Activated CD4-positive, alpha-beta T cell treated with anti-CD3 and anti-CD28 coated beads for 36 hours (primary cell): ENCODE measurements at regions not wholly inside any gene's neighbourhood (a gene's known extent, or its start where the extent isn't known, plus 50 kb on each side); places are given as distances from the start of the nearest gene placed in this dataset.

Source experiments
- ATAC-seq: fragments of 200-7000 bp; cut with Tn5 transposase; one replicate; pipeline ENCODE4 v1.10.0; 2021; ENCODE audit warnings: mild to moderate bottlenecking, moderate library complexity
- CTCF ChIA-PET: fragments of 350-600 bp; sonication (Branson Sonifier 250); formaldehyde crosslinking; loops from one replicate; lab custom pipeline; 2021; ENCODE audit warnings: antibody characterized with exemption; lab: Charles Lee
- POLR2A ChIA-PET: fragments of 350-600 bp; sonication (Branson Sonifier 250); formaldehyde crosslinking; loops from one replicate; lab custom pipeline; 2021; ENCODE audit warnings: antibody characterized with exemption, inconsistent platforms; lab: Charles Lee
- DNase-seq: peaks from one replicate; pipeline ENCODE4 v3.0.0-alpha.2; 2020
- H3K27ac Mint-ChIP-seq: one replicate; pipeline ENCODE4 v1.8.0; 2021; ENCODE audit warnings: mixed read lengths
- H3K27me3 Mint-ChIP-seq: one replicate; pipeline ENCODE4 v1.8.0; 2021; ENCODE audit warnings: mixed read lengths
- H3K36me3 Mint-ChIP-seq: one replicate; pipeline ENCODE4 v1.8.0; 2021; ENCODE audit warnings: low read depth, mixed read lengths
- H3K4me1 Mint-ChIP-seq: one replicate; pipeline ENCODE4 v1.8.0; 2021; ENCODE audit warnings: mixed read lengths
- H3K4me3 Mint-ChIP-seq: one replicate; pipeline ENCODE4 v1.8.0; 2021; ENCODE audit warnings: mild to moderate bottlenecking, moderate library complexity, mixed read lengths
- H3K9me3 Mint-ChIP-seq: one replicate; pipeline ENCODE4 v1.8.0; 2021; ENCODE audit warnings: low read depth, mixed read lengths
- intact Hi-C, 2 experiments: fragments of 100-400 bp; cut with DNase I in 1 of 2; cut with micrococcal nuclease in 1 of 2; formaldehyde crosslinking; loops; one replicate each; pipeline versions ENCODE4 v1.14.2 to v1.15.1; 2022 to 2024; cut with DNase I, micrococcal nuclease

- ChIA-PET POLR2A (no interaction called here), CTCF (no interaction called here)
- Mint-ChIP-seq H3K27ac (no peak overlapping the region), H3K4me1 (no peaks in the 10 kb centered on the region), H3K27me3 (peaks cover 6% of the 10 kb centered on the region), H3K9me3 (peaks cover 3% of the 10 kb centered on the region), H3K36me3 (no peaks in the 10 kb centered on the region), H3K4me3 (no peak overlapping the region)
- ATAC-seq, result no peak
- DNase-seq, result no peak
- intact Hi-C loops, result no loop called here
These were observed 321.3 kb downstream of the DHX35 start for GRCh38 chr20:39283464-39283863.

- no peak overlapping the region for H3K4me3 Mint-ChIP-seq
- no peak overlapping the region for H3K27ac Mint-ChIP-seq
- intact Hi-C loops, result no loop called here
- peaks cover 3% of the 10 kb centered on the region for H3K27me3 Mint-ChIP-seq
- POLR2A ChIA-PET, result no interaction called here
- CTCF ChIA-PET, result no interaction called here
- ATAC-seq (no peak), DNase-seq (no peak)
- no peaks in the 10 kb centered on the region for H3K4me1 Mint-ChIP-seq
- no peaks in the 10 kb centered on the region for H3K9me3 Mint-ChIP-seq
- H3K36me3 Mint-ChIP-seq, result no peaks in the 10 kb centered on the region
These were observed 320.5 kb downstream of the DHX35 start for GRCh38 chr20:39282619-39283092.

GRCh38 chr20:39280875-39281274 lies 318.7 kb downstream of the DHX35 start:
- Mint-ChIP-seq H3K4me3 (no peak overlapping the region), H3K9me3 (no peaks in the 10 kb centered on the region), H3K27me3 (peaks cover 3% of the 10 kb centered on the region), H3K36me3 (no peaks in the 10 kb centered on the region), H3K4me1 (no peaks in the 10 kb centered on the region), H3K27ac (no peak overlapping the region)
- ATAC-seq (no peak), DNase-seq (no peak)
- ChIA-PET CTCF (interaction anchor here (1.1 to 1.2 kb wide), 2 partner anchors 9 to 11 kb away, joined by 3 to 4 read pairs; no protein-coding TSS in a partner anchor), POLR2A (no interaction called here)
- intact Hi-C loops, result no loop called here

- Mint-ChIP-seq H3K4me3 (no peak overlapping the region), H3K36me3 (no peaks in the 10 kb centered on the region), H3K27ac (no peak overlapping the region), H3K27me3 (peaks cover 2% of the 10 kb centered on the region), H3K9me3 (no peaks in the 10 kb centered on the region), H3K4me1 (no peaks in the 10 kb centered on the region)
- DNase-seq (no peak), ATAC-seq (no peak)
- ChIA-PET CTCF (interaction anchor here (2.3 kb wide), 1 partner anchor 12 kb away, joined by 13 read pairs; no protein-coding TSS in a partner anchor), POLR2A (no interaction called here)
- intact Hi-C loops, result no loop called here
These were observed 316.2 kb downstream of the DHX35 start for GRCh38 chr20:39278230-39278788.

GRCh38 chr20:39277185-39277584 lies 315.0 kb downstream of the DHX35 start:
- H3K4me1 Mint-ChIP-seq, result no peaks in the 10 kb centered on the region
- POLR2A ChIA-PET, result interaction anchor here (0.6 kb wide), 1 partner anchor 14 kb away, joined by 3 read pairs; no protein-coding TSS in a partner anchor
- H3K36me3 Mint-ChIP-seq, result no peaks in the 10 kb centered on the region
- no peaks in the 10 kb centered on the region for H3K27me3 Mint-ChIP-seq
- H3K27ac Mint-ChIP-seq, result no peak overlapping the region
- H3K4me3 Mint-ChIP-seq, result no peak overlapping the region
- CTCF ChIA-PET, result interaction anchor here (2.3 kb wide), 1 partner anchor 11 kb away, joined by 13 read pairs; no protein-coding TSS in a partner anchor
- H3K9me3 Mint-ChIP-seq, result no peaks in the 10 kb centered on the region
- intact Hi-C loops, result no loop called here
- DNase-seq (no peak), ATAC-seq (no peak)

GRCh38 chr20:39270837-39271604 lies 308.9 kb downstream of the DHX35 start:
- Mint-ChIP-seq H3K9me3 (no peaks in the 10 kb centered on the region), H3K4me3 (no peak overlapping the region), H3K4me1 (no peaks in the 10 kb centered on the region), H3K36me3 (no peaks in the 10 kb centered on the region), H3K27me3 (no peaks in the 10 kb centered on the region), H3K27ac (no peak overlapping the region)
- ATAC-seq, result no peak
- POLR2A ChIA-PET, result no interaction called here
- intact Hi-C loops, result no loop called here
- CTCF ChIA-PET, result interaction anchor here (0.7 kb wide), 1 partner anchor 10 kb away, joined by 3 read pairs; no protein-coding TSS in a partner anchor
- DNase-seq, result no peak

DNA sequence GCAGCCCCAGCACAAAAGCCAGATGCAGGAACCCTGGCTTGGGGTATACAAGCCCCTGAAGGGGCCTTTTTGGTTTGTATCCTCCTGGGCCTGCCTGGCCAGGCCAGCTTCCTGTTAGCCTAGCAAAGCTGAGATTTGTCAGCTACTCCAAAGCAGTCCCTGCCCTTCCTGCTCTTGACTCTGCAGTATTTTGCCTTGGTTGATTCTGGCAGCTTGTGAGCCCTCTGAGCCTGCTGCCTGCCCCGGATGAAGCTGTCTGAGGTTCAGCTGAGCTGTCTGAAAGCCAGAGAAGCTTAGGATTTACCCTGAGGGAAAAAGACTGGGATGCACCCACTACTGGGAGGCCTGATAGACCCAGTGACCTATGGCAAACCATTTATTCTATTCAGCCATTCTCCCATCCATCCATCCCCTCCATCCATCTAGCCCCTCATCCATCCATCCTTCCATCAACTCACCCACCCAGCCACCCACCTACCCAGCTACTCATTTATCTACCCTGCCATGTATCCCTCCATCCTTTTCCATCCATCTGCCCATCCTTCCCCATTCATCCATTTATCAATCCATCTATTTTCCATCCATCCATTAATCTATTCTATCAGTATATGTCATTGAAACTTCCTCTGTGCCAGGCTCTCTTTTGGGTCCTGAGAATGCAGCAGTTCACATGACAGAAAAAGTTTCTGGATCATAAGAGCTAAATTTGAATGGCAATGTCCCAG lies 307.5 kb downstream of the DHX35 start:
- ATAC-seq (no peak), DNase-seq (no peak)
- no peak overlapping the region for H3K27ac Mint-ChIP-seq
- H3K4me1 Mint-ChIP-seq, result no peaks in the 10 kb centered on the region
- intact Hi-C loops, result loop anchor here (2.0 to 10.0 kb wide), 3 partner anchors 605 to 1693 kb away; partner anchors contain the start of gene MAFB (in 1 of the 2)
- no peaks in the 10 kb centered on the region for H3K36me3 Mint-ChIP-seq
- H3K4me3 Mint-ChIP-seq, result no peak overlapping the region
- no peaks in the 10 kb centered on the region for H3K27me3 Mint-ChIP-seq
- ChIA-PET POLR2A (no interaction called here), CTCF (interaction anchor here (0.5 to 1.3 kb wide), 7 partner anchors 10 to 1420 kb away, joined by 3 to 4 read pairs (median 3); no protein-coding TSS in a partner anchor)
- no peaks in the 10 kb centered on the region for H3K9me3 Mint-ChIP-seq

- Mint-ChIP-seq H3K4me1 (peaks cover 2% of the 10 kb centered on the region), H3K27me3 (no peaks in the 10 kb centered on the region), H3K4me3 (no peak overlapping the region), H3K36me3 (no peaks in the 10 kb centered on the region), H3K9me3 (no peaks in the 10 kb centered on the region), H3K27ac (no peak overlapping the region)
- intact Hi-C loops, result loop anchor here (2.0 to 10.0 kb wide), 3 partner anchors 606 to 1693 kb away; partner anchors contain the start of gene MAFB (in 1 of the 2)
- ATAC-seq (peak; percentile 74), DNase-seq (peak; percentile 73)
- CTCF ChIA-PET, result interaction anchor here (0.5 to 1.3 kb wide), 7 partner anchors 10 to 1692 kb away, joined by 3 to 4 read pairs (median 3); no protein-coding TSS in a partner anchor
- POLR2A ChIA-PET, result no interaction called here
These were observed 306.9 kb downstream of the DHX35 start for GRCh38 chr20:39268981-39269461.

DNA sequence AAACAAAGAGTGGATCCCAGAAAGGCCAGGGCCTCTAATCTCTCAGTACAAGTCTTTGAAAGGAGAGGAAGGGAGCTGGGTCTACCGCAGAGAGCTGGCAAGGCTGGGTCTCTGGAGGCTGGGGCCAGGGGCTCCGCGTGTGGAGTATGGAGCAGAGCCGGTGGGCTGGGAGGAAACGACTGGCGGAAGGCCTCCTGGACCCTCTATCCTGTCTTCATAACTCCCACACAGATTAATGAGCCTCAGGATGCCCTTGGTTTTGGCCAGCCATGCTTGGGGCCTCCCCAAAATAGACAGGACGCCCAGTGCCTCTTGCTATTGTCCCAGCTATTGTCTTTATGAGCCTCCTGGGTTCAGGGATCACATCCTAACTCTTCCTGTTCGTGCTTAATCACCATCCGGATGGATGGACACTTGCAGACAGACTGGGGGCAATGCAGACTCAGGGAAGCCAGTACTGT lies 306.4 kb downstream of the DHX35 start:
- Mint-ChIP-seq H3K36me3 (no peaks in the 10 kb centered on the region), H3K4me1 (peaks cover 2% of the 10 kb centered on the region), H3K27ac (no peak overlapping the region), H3K27me3 (no peaks in the 10 kb centered on the region), H3K9me3 (no peaks in the 10 kb centered on the region), H3K4me3 (no peak overlapping the region)
- no peak for DNase-seq
- ChIA-PET CTCF (interaction anchor here (0.6 to 1.3 kb wide), 3 partner anchors 16 to 1693 kb away, joined by 3 read pairs; no protein-coding TSS in a partner anchor), POLR2A (no interaction called here)
- ATAC-seq, result no peak
- intact Hi-C loops, result loop anchor here (2.0 to 10.0 kb wide), 3 partner anchors 606 to 1694 kb away; partner anchors contain the start of gene MAFB (in 1 of the 2)

GRCh38 chr20:39266989-39267388 lies 304.8 kb downstream of the DHX35 start:
- Mint-ChIP-seq H3K36me3 (no peaks in the 10 kb centered on the region), H3K4me1 (peaks cover 2% of the 10 kb centered on the region), H3K9me3 (no peaks in the 10 kb centered on the region), H3K27me3 (peaks cover 4% of the 10 kb centered on the region), H3K4me3 (no peak overlapping the region), H3K27ac (no peak overlapping the region)
- POLR2A ChIA-PET, result no interaction called here
- no peak for DNase-seq
- intact Hi-C loops, result loop anchor here (5.0 to 10.0 kb wide), 2 partner anchors 608 to 1695 kb away; no protein-coding TSS in a partner anchor
- CTCF ChIA-PET, result interaction anchor here (1.6 to 2.8 kb wide), 3 partner anchors 9 to 217 kb away, joined by 5 to 13 read pairs (median 6); no protein-coding TSS in a partner anchor
- no peak for ATAC-seq
